Activated T-helper 1 cell treated with Interleukin-2 at 50 U/mL for 16 hours (primary cell): ENCODE measurements at regions not wholly inside any gene's neighbourhood (a gene's known extent, or its start where the extent isn't known, plus 50 kb on each side); places are given as distances from the start of the nearest gene placed in this dataset.
"Not testable (repeated sequence)": the region's sequence is repeated elsewhere in the genome, so short reads cannot be mapped to it uniquely, and the experiment has no call there.

Experiments
- DNase-seq: peaks from one replicate; pipeline ENCODE4 v3.0.0-alpha.2; 2020; ENCODE audit warnings: low read depth

DNA sequence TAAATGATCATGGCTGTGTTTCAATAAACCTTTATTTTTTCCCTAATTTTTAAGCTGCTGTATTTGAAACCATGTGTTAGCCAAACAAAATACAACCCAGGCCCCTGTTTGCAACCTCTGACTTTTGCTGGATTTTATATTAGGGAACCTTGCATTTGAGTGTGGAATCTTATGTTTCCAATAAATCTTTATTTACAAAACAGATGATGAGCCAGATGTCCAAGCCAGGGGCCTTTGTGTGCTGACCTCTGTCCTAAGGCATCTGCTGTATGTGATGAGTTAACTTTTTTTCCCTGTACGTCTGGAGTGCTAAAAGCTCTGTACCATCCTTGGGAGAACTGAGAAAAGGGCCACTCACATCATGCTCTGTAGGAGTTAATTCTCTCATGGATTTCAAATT, 162.9 kb downstream of the TRIB2 start:
- no peak for DNase-seq

DNA sequence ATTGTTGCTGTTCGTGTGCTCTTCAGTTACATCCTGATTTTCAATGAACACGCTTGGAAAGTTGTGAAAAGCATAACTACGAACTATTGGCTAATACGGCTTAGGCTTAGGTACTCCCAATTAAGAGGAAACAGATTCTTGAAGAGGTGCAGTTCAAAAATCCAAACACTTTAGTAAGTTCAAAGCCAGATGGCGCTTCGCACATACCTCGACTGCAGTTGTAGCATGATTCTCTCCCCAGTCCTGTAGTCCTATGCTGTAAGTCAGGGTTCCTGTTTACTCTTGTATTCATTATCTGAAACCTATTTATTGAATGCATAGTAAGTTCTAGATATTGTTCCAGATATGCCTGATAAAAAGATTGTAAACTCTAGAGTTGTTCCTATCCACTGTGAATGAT, 165.2 kb downstream of the TRIB2 start:
- DNase-seq: no peak

DNA sequence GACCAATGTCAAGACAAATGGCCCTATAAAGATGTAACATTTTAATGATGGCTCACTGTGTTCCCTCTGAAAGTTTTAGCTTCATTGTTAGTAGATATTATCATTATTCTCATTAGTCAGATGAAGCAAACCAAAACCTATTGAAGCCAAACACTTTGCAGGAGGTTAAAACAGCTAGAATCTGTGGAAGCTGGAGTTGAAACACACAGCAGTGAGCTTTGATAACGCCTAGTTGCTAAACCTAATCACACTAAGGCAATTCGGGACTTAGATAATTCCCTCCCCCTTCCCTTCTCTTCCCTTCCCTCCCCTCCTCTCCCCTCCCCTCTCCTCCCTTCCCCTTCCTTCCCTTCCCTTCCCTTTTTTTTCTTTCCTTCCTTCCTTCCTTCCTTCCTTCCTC, 165.7 kb downstream of the TRIB2 start:
- DNase-seq: no peak

DNA sequence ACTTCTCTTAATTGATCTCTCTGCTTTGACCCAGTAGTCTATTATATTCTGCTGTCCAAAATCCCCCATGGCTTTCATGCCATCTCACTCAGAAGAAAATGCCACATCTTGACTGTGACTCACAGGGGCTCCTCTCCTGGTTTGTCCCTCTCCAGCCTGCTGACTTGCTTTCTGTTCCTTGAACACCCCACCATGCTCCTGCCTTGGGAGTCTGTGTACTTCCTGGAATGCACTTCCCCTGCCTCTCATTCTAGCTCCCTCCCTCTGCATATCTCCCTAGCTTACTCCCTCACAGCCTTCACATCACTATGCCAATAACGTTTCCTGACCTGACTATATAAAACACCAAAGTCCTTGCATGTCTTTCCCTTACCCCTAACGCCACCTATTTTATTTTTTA, 167.2 kb downstream of the TRIB2 start:
- DNase-seq: no peak

DNA sequence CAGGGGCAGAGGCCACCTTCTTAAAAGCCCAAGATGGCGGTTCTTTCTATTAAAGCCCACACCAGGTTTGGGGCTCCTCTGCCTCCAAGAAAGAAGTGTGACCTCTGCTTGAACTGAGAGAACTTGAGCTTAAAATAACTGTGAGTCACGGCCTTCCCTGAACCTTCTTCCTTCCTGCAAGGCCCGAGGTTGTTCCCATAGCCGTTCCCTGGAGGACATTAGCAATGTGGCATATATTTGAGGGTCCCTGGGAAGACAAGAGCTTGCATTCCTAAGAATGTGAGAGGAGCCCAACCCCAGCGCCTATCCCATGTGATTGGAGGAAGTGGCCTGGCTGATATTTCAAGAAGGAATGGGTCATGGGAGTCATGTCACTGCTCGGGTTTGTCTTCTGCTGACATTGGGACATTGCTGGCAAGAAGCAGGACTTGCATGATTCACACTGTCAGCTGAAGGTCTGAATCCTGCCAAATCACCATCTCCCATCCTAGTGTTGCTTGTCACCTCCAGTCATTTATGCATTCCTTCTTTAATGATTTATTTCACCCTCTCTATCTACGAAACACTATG, 168.1 kb downstream of the TRIB2 start:
- DNase-seq: no peak

DNA sequence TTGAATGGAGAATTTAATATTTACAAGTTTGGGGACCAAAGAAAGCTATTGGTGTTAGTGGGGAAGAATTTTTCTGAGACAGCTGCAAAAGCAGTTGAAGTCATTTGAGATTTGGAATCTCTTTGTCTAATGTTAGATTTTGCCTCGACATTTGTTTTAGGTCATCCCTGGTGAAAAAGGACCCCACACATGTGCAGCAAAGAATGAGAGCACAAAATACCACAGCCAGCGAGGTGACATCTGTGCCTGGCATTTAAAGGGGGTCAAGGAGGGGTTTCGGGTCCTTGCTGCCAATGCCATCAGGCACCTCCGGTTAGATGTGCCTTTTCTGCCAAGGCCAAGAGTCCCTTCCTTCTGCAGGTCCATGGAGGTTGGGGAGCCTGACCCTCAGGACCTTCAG, 173.3 kb downstream of the TRIB2 start:
- no peak for DNase-seq

DNA sequence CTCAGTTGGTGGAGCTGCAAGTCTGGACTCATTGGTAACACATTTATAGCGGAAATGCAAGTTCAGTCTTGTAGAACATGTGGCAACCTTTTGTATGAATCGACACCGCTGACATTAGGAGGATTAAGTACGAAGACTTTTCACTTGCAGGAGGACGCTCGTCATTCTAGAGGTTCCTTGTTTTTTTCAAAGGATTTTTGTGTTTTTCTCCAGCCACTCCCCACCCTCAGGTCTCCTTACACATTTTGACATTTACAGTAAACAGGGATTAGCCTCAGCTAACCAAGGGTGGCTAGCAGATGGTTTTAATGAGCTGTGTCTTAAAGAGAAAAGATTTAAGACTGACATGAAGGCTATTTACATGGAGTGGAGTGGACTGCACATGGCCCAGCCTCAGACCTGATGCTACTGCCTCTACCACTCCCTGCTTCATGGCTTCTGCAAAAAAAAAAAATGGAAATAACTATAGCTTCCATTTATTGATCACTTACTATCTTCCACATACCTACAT, 173.8 kb downstream of the TRIB2 start:
- DNase-seq: no peak

DNA sequence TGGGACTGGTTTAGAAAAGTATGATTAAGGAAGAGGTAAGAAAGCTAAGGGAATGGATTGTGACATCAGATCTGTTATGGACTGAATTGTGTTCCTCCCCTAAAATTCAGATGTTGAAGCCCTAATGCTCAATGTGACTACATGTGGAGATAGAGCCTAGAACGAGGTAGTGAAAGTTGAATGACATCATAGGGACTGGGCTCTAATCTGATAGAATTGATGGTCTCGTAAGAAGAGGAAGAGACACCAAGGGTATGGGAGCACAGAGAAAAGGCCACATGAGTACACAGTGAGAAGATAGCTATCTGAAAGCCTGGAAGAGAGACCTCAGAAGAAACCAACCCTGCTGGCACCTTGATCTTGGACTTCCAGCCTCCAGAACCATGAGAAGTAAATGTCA, 178.3 kb downstream of the TRIB2 start:
- DNase-seq: no peak

DNA sequence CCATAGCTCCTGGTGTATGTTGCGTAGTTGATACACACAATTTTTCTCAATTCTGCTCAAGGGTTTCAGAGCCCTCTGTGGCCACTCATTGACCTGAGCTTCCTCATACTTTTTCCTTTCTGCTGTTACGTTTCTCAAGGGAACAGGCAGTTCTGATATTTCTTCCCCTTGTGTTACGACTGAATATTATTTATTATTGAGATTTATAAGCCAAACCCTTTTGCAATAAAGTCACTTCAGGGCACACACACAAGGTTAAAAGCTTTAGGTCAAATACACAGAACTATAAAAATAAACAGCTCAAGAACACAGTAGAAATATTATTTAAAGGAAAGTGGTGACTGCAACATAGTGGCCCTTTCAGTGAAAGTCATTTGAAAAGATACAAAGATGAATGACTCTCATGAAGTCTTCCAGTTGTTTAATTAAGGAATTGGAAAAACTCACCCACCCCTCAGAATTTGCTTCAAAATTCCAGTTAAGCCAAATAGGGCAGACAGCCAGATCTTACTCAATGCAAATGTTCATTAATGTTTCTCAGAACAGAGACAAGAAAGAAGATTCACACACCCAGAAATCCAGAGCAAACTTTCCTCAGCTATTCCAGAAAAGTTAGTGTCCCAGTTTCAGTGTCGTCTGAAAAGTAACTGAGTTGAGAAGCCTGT, 179.7 kb downstream of the TRIB2 start:
- DNase-seq: no peak

DNA sequence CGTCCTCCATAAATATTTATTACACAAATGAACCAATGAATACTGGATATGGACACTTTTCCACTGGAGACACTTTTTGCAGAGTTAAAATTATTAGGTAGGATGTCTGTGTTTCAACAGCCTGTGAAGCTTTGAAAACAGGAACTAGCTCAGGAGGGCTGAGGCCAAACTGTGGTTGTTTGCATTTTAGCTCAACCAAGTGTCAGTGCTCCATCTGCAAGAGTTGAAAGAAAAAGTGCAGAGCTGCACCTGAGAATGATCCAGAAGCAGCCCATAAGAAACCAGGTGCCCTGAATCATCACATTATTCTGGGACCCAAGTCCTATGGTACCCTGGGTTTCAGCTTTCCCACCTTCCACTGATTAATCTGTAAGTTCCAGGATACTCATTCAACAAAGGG, 180.4 kb downstream of the TRIB2 start:
- DNase-seq: no peak

DNA sequence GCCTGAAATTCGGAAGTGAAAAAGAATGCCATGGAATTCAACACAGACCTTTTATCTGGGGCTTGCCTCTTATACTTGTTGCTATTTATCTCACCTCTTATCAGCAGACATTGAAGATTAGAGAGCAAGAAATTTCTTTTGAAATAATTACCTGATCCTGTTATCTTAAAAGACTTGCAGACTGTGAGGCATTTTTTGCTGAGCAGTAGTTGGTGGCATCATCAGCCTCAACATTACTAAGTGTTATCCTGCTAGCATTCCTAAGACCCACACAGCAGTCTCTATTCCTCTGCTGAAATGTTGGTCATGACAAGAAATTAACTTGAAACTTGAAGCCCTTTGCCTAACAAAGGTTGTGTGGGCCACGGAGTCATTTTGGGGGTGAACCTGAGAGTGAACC, 186.5 kb downstream of the TRIB2 start:
- no peak for DNase-seq

DNA sequence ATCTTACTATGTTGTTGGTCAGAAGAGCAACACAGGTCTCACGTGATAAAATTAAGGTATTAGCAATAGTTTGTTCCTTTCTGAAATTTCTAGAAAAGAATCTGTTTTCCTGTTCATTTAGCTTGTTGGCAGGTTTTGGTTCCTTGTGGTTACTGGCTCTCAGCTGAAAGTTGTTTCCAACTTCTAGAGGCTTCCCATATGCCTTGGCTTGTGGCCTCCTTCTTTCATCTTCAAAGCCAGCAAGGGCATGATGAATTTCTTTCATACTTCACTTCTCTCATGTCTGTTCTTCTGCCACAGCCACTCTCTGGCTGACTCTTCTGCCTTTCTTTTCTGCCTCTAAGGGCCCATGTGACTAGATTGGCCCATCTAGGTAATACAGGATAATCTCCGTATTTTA, 193.7 kb downstream of the TRIB2 start:
- no peak for DNase-seq

DNA sequence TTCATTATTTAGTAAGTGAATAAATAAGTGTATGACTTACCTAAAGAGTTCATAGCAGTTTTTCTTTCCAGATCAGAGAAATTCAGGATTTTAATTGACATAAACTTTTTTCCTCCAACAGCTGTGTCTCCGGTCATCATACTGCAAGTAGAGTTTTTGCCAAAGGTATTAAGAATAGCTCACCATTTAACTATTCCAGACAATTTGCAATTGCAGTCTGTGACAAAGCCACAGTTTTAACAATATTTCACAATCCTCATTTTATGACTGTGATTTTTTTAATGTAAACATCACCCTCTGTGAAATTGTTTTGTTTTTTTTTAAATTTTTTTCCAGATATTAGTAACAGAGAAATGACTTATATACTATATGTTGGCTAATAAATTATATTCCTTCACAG, 199.1 kb downstream of the TRIB2 start:
- no peak for DNase-seq

DNA sequence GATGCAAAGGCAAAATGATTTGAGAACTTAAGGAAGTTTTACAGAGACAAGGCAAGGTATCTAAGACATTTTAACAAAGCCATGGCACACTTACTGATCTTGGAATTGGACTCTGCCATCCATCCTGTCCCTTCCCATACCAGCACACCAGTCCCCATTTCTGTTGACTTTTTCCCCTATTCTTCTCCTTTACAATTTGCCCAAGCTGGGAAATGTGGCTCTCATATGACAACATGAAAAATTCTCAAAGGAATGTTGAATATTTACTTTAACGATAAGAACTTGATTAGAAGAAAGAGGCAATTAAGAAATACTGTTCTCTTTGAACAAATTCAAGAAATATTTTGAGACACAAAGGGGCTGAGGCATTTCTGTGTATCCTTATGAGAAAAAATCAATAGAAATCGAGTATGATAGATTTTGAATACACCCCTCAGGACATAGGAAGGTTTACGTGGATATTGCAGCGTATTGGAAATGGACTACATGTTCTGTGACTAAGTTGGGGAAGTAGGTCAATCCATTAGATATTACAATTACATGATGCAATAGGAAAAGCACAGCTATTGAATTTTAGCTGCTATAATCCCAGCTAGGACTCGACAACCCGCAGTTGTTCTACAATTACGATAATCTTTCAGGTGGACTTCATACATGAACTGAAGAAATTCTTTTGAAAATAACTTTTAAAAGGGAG, 201.6 kb downstream of the TRIB2 start:
- no peak for DNase-seq

DNA sequence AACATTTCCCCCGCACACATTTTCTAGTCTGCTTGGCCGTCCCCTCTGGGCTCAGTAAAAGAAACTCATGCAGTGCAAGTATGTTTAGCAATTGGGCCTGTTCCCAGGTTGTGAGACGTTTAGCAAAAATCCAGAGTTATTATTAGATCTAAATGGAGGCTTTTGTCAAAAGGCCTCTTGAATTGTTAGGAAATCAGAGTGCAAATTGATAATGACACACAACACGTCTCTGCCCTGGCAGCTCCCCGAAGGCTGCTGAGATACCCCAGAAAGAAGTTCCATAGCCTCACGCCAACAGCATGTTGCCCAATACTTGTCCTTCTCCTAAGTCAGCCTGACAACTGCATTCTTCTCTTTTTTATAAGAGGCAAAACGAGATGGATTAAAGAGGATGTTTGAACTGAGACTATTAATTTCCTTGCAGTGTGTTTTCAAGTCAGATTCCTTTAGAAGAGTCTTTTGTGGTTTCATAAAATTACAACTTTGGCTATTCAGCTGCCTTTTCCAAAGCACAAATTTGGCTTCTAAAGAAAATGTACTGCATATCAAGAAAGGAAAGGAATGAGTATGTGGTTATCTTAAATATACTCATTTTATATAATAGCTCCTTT, 202.2 kb downstream of the TRIB2 start:
- no peak for DNase-seq

DNA sequence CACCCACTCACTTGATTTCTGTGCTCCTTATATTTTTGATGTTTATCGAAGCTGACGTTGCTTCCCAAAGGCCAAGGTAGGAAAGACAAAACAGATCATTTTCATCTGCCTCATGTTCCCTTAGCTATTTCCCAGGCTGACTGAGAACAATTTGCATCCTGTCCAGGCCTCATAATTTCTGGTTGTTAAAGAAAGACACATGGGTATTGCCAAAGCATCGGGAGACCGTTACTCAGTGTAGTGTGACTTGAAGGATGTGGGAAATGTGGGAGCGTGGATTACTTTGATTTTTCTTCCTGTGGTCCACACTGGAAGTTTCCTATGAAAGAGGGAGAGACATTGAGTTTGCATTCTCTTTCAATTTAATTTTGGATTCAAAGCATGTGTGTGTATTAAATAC, 204.6 kb downstream of the TRIB2 start:
- no peak for DNase-seq

DNA sequence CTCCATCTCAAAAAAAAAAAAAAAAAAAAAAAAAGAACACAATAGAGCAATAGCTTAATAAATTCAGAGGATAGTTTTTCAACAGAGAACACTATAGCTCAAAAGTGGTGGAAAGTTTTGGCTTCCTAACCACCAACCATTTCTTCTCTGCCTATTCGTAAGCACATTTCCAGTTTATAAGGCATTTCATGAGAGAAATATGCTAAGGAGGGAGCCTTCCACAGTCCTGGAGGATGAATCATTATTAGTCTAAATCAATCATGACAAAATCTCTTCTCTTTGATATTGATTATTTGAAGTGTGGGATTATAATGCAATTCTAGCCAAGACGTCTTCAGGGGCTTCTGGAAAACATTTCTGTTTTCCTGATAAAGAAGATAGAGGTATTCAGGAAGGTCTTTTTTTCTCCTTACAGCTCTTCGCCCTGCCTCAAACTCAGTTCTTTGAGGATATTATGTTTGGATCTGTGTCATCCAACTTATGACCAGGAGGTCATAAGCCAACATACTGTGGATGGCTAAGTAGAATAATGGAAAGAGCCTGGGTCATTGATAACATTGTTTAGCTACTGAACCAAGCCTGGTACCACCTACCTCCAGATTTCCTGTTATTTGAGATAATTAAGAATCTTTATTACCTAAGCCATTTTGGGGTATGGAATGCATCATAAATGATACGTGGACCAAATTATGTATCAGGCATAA, 207.3 kb downstream of the TRIB2 start:
- DNase-seq: no peak

DNA sequence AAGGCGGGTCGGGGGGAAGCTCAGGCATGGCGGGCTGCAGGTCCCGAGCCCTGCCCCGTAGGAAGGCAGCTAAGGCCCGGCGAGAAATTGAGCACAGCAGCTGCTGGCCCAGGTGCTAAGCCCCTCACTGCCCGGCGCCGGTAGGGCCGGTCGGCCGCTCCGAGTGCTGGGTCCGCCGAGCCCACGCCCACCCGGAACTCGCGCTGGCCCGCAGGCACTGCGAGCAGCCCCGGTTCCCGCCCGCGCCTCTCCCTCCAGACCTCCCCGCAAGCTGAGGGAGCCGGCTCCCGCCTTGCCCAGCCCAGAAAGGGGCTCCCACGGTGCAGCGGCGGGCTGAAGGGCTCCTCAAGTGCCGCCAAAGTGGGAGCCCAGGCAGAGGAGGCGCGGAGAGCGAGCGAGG, 209.9 kb downstream of the TRIB2 start:
- DNase-seq: not testable (repeated sequence)

DNA sequence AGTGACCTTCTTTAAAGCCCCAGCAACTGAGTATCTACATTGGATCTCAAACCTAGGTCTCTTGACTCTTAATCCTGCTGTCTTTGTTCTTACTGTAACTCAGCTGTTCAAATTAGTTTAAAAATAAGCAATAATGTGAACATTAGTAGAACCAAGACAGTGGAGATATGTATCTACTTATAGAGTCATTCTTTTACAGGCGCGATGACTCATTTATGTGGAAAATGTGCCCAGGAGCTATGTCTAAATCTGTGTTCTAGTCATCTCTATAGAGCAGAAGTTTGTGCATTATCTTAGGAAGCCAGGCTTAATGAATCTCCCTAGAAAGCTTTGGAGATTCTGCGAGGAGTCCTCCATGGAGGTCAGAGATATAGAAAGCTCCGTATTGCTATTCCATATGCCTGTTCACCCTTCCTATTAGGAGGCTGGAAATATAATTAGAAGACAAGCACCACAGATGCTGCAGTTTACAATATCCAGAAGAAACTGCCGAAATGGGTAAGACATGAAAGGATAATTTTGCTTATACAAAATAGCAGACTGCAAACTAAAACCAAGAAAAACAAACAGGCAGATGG, 211.6 kb downstream of the TRIB2 start:
- DNase-seq: no peak

DNA sequence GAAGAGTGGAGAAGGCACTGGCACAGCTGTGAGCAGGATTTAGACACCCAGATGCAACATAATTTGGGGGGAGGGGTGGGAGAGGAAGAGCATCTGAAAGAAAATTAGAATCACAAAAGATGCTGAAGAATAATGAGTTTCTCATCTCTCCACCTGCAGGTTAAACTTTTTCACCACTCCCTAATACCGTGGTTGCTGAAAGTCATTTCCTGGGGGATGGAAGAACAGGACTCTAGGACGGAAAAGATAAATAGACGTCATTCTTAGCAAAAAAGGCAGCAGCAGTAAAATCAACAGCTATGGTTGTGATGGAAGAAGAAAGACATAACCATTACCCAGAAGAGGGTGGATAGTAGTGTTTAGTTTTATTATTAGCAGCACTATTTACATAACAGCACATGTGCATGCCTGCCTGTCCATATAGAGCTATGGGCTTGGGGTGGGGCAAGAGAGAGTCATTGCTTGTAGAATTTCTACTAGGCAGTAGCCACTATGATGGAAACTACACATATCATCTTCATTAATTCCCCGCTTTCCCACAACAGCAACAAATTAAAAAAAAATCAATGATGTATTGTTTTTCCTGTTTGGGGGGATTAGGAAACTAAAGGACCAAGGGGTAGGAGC, 212.2 kb downstream of the TRIB2 start:
- DNase-seq: no peak

DNA sequence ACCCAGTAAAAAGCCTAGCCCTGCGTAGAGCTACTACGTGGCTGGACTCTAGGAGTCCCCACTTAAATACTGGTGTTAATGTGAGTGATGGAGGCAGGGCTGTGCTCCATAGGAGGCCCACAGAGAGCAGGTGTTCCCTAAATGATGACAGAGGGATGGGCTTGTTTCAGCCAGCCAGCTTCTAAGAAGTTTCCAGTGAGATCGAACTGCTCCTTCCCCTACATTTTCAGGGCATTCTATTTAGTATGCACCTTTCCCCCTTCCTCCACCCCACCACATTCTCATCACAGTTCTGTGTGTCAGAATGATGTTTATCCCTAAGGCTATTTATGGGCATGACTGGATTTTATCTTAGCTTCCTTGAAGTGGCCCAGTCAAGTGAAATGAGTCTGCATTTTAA, 213.0 kb downstream of the TRIB2 start:
- no peak for DNase-seq

DNA sequence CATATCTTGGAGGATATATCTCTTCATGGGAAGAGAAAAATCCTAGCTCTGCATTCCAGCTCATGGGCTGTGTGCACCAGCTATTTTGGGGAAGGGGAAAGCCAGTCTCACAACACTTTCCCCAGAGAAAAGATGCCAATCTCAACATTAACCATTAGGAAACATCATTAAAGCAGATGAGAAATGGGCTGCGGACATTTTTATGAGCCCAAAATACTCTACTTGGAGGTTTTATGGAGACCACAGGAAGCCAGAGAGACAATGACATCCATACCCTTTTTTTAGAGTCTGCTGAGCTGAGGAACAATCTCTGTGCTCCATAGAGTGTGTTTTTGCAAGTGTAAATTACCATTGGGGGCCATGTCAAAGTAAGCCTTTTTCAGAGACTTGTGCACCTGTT, 213.7 kb downstream of the TRIB2 start:
- DNase-seq: no peak
